HG03460 (cell line): ENCODE measurements at regions not wholly inside any gene's neighbourhood (a gene's known extent, or its start where the extent isn't known, plus 50 kb on each side); places are given as distances from the start of the nearest gene placed in this dataset.

Source experiments
- ATAC-seq: cut with Tn5 transposase; IDR thresholded peaks from one replicate; pipeline ENCODE4 v1.9.1; 2021; ENCODE audit not compliant: unreplicated experiment

GRCh38 chr22:34303656-34304055 is 383.4 kb upstream of the LARGE1 start:
- no peak for ATAC-seq

DNA sequence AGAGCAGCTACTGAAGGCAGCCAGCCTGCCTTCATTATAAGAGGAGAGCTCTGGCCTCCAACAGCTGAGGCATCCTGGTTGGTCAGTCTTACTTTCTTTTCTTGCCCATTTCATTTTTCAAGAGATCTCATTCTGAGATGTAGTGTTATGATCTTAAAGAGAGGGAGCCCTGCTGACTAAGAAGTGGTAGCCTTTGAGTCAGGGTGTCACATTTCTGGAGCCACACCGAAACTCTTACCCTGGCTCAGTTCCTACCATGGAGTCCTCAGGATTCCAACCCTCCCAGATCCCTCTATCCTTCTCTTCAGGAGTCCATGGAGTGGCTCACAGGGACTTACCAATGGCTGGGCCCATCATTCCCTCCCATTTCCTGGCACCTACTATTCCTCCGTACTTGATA is 386.1 kb upstream of the LARGE1 start:
- no peak for ATAC-seq

- ATAC-seq: no peak
Measured at GRCh38 chr22:34308101-34308500, 387.8 kb upstream of the LARGE1 start.

DNA sequence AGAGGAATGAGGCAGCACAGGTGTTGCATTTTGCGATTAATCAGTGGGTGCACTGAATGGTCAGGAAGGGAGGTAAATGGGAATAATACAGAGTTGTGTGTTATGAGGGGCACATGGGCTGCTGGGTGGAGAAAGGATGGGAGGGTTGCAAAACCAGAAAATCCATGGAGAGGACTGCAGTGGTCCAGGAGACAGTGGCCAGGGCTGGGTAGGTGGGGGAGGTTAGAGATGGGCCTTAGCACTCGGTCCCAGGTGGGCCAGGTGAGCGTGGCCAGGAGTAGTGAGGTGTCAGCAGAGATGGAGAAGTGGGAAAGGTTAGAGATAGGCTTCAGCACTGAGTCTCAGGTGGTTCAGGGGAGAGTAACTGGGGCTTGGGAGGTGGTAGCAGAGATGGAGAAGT is 399.1 kb upstream of the LARGE1 start:
- no peak for ATAC-seq

DNA sequence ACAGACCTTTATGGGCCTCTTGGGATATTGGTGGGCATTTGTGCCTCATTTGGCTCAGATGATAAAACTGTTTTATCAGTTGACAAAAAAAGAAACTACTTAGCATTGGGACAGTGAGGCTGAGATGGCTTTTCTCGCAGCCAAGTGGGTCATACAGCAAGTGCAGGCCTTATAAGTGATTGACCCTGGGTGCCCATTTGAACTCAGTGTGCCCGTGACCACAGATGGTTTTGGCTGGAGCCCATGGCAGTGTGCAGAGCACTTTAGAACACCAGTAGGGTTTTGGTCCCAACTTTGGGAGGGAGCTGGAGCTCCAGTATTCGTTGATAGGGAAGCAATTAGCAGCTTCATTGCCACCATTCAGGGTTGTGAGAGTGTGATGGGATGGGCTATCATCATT is 404.5 kb upstream of the LARGE1 start:
- no peak for ATAC-seq

GRCh38 chr22:34326901-34327300 is 406.6 kb upstream of the LARGE1 start:
- ATAC-seq: no peak

DNA sequence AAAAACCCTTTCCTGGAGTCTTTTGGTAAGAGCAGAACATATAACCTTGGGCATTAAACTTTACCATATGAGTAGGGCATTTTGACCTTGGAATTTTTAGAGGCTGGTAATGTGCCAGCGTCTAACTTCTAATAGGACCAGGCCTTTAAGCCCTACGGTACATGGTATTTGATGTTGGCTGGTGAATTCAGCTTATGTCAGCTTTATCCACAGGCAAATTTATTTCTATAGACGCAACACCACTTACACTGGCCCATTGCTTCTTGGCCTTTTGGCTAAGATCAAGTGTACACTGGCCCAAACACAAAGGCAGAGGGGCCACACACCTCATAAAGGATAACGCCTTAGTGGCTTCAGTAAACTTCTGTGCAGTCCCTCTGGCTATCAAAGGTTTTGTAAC is 410.2 kb upstream of the LARGE1 start:
- no peak for ATAC-seq

GRCh38 chr22:34333285-34333684 is 413.0 kb upstream of the LARGE1 start:
- no peak for ATAC-seq

DNA sequence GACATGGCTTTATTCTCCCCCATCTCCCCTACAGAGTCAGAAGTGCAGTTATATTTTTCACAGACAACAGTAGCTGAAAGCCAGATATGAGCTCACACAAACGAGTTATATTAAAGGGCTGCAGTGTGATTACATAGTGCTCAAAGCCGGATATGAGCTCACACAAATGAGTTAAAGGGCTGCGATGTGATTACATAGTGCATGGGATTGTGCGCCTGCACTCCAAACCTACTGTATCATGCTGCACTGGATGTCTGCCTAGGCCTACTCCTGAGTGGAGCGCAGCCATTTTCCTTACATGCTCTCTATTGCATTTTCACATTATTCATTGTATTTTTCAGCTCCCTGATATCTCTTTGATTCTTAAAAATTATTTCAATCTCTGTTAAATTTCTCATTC is 414.6 kb upstream of the LARGE1 start:
- no peak for ATAC-seq

DNA sequence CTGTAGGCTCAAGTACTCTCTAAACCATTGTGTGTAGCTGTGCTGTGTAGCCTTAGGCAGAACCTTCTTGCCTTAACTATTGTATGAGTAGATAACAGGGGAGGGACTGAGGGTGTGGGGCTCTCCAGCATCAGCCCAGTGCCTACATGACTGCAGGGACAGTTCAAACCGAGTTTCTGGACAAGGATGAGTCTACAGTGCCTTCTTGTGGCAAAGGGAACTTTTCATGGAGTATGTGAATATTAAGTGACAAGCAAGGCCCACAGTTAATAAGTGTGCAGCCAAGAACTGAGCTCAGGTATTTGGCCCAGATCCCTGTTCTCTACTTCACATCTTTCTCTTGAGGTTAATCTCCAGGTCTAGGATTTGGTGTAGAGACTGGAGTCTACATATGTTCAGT is 424.4 kb upstream of the LARGE1 start:
- ATAC-seq: no peak

DNA sequence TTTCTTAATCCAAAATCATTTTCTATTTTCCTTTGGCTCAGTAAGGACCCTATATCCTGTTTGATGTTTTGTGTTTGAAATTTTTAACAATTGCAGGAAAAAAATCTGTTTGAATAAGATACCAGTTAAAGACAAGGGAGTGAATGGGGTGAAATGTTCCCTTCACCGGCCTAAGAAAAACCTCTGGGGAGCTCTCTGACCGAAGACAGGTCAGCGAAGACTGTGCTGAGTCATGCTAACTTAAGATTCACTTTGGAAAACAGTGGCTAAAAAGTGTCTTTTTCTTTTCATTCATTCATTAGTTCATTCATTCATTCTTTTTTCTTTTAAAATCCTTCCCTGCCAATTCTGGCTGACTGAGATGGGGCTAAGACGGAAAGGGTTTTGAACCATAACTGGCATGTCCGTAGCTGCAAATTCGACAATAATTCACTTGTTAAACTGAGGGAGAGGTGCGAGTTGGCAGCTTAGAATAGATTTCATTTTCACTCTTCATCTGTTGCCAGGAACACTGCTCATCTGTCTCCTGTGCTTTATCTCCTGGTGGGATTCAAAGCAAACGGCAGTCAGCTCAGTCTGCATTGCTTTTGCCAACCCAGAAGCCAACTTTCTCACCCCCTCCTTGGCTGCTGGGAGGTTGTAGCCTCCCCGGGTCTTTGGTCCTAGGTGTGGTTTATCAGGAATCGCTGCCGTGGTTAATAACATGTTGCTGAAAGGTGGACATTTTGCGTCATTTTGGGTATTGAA is 434.0 kb upstream of the LARGE1 start:
- no peak for ATAC-seq

DNA sequence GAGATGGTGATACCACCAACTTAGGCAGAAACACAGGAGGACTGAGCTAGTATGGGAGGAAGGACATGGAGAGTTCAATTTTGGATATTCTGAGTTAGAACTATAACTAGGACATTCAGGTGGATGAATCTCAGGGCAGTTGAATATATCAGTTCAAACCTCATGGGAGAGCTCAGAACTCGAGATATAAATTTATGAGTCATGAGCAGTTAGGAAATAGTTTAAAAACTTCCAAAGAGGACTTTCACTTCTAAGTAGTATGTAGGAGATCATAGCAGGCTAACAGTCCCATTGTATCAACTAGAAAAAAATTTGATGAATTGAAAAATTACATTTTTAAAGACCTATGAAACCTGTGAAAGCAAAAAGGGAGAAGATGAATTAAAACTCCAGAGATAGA is 436.2 kb upstream of the LARGE1 start:
- no peak for ATAC-seq

DNA sequence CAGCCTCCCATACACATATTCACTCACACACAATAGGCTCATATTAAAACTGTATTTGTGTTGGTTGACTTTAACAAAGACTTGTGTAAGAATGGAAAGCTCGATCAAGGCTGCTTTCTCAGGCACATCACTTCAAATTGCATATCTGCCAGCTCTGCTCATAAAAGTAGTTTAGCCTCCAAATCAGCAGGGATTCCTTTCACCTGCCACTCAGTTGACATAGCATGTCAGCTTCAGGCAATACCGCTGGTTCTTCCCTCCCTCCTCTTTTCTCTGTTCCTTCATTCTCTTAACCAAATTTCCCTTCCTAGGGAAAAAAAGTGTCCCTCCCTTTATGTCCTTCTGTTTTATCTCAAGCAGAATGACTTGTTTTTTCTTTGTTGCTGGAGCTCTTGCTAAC is 450.4 kb upstream of the LARGE1 start:
- no peak for ATAC-seq

DNA sequence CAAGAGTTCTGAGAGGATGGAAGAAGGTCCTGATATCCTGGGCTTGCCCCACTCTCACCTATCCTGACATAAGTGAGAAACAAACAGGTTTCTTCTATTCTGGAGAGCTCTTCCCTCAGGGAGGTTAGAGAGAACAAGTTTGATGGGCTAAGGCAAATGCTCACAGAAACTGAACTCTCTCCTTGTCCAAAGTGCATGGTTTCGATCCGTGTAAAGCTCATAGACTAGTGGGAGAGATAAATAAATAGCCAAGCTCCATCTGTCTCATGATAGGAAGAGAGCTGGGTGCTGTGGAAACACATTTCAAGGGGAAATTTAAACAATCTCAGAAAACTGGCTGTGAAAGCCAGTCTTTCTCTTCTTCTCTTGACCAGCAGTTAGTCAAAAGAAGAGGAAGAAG is 459.5 kb upstream of the LARGE1 start:
- no peak for ATAC-seq

DNA sequence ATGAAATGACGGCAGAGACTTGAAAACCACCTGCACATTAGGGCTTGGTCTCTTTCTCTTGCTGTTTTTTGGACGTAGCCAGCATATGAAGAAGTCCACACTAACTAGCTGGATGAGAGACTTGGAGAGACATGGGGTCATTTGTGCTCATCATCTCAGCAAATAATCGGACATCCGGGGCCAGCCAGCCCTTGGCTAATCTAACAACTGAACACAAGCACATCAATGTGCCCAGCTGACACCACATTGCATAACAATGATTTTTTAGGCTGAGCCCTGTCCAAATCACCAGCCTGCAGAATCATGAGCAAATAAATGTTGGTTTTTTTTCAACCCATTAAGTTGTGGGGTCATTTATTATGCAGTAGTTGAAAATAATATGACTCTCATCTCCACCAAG is 460.3 kb upstream of the LARGE1 start:
- no peak for ATAC-seq

GRCh38 chr22:34390400-34390799 is 470.1 kb upstream of the LARGE1 start:
- ATAC-seq: no peak

- no peak for ATAC-seq
Measured at GRCh38 chr22:34395370-34395769, 475.1 kb upstream of the LARGE1 start.

DNA sequence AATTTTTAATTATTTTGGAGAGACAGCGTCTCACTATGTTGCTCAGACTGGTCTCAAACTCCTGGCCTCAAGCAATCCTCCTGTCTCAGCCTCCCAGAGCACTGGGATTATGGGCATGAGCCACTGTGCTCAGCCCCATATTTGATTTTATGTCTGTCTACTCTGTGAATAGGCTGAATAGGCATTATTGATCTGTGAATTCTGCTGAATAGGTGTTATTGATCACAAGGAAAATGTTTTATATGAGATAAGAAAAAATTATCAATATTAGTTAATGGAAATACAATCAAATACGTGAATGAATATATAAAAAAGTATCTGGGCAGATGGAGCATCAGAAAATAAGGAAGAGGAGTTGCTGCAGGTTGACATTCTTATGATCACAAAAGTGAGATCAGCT is 483.4 kb upstream of the LARGE1 start:
- no peak for ATAC-seq

- no peak for ATAC-seq
Measured at GRCh38 chr22:34410111-34410510, 489.8 kb upstream of the LARGE1 start.

- no peak for ATAC-seq
Measured at GRCh38 chr22:34414467-34415440, 494.5 kb upstream of the LARGE1 start.

GRCh38 chr22:34416022-34416860 is 496.0 kb upstream of the LARGE1 start:
- ATAC-seq: no peak
